HG02973 (cell line): ENCODE measurements at regions not wholly inside any gene's neighbourhood (a gene's known extent, or its start where the extent isn't known, plus 50 kb on each side); places are given as distances from the start of the nearest gene placed in this dataset.

Experiments used
- ATAC-seq: cut with Tn5 transposase; IDR thresholded peaks from one replicate; pipeline ENCODE4 v1.9.1; 2021; ENCODE audit warnings: moderate library complexity; ENCODE audit not compliant: unreplicated experiment

- no peak for ATAC-seq
These were observed 1933.2 kb upstream of the WWC1 start for GRCh38 chr5:166358127-166358830.

- no peak for ATAC-seq
These were observed 1928.2 kb upstream of the WWC1 start for GRCh38 chr5:166363087-166363760.

- ATAC-seq = no peak
These were observed 1926.3 kb upstream of the WWC1 start for GRCh38 chr5:166365164-166365563.

GRCh38 chr5:166367391-166367790 is 1924.1 kb upstream of the WWC1 start:
- ATAC-seq = no peak

GRCh38 chr5:166369346-166369745 is 1922.1 kb upstream of the WWC1 start:
- ATAC-seq = no peak

- ATAC-seq = no peak
These were observed 1921.6 kb upstream of the WWC1 start for GRCh38 chr5:166369807-166370206.

GRCh38 chr5:166370928-166371690 is 1920.3 kb upstream of the WWC1 start:
- no peak for ATAC-seq

- no peak for ATAC-seq
These were observed 1917.6 kb upstream of the WWC1 start for GRCh38 chr5:166373817-166374216.

GRCh38 chr5:166377756-166378155 is 1913.7 kb upstream of the WWC1 start:
- ATAC-seq = no peak

GRCh38 chr5:166379517-166379916 is 1911.9 kb upstream of the WWC1 start:
- no peak for ATAC-seq

GRCh38 chr5:166382031-166382430 is 1909.4 kb upstream of the WWC1 start:
- no peak for ATAC-seq

GRCh38 chr5:166398131-166398530 is 1893.3 kb upstream of the WWC1 start:
- ATAC-seq = no peak

- no peak for ATAC-seq
These were observed 1891.7 kb upstream of the WWC1 start for GRCh38 chr5:166399781-166400180.

GRCh38 chr5:166401391-166401790 is 1890.1 kb upstream of the WWC1 start:
- no peak for ATAC-seq

GRCh38 chr5:166412191-166412590 is 1879.3 kb upstream of the WWC1 start:
- no peak for ATAC-seq

GRCh38 chr5:166427211-166427610 is 1864.2 kb upstream of the WWC1 start:
- no peak for ATAC-seq

- no peak for ATAC-seq
These were observed 1863.1 kb upstream of the WWC1 start for GRCh38 chr5:166428264-166428803.

GRCh38 chr5:166430491-166431319 is 1860.7 kb upstream of the WWC1 start:
- no peak for ATAC-seq

- ATAC-seq = no peak
These were observed 1860.0 kb upstream of the WWC1 start for GRCh38 chr5:166431456-166431855.

- no peak for ATAC-seq
These were observed 1857.8 kb upstream of the WWC1 start for GRCh38 chr5:166433679-166434078.

GRCh38 chr5:166436872-166437271 is 1854.6 kb upstream of the WWC1 start:
- ATAC-seq = no peak
